K562 (cell line): ENCODE measurements at regions not wholly inside any gene's neighbourhood (a gene's known extent, or its start where the extent isn't known, plus 50 kb on each side); places are given as distances from the start of the nearest gene placed in this dataset.

Experiments used
- ATAC-seq: fragments of 200-7000 bp; cut with Tn5 transposase; 3 replicates; pipeline ENCODE4 v1.9.1; 2020; ENCODE audit warnings: moderate library complexity
- BruUV-seq: library from RNA; stranded (reverse); fragments of 400-500 nt; replicated peaks from 2 replicates; lab custom pipeline; 2021; lab: Mats Ljungman, UMichigan
- CTCF ChIA-PET: fragments of 300-600 bp; formaldehyde crosslinking; extraction: SDS; loops from one replicate; lab custom pipeline; 2021; ENCODE audit warnings: low intra/inter-chr PET ratio; lab: Yijun Ruan, JAX
- POLR2A ChIA-PET: fragments of 300-600, 350-650 bp; sonication (Branson Sonifier 250); formaldehyde crosslinking; extraction: SDS; loops from one replicate; lab custom pipeline; 2021; ENCODE audit warnings: antibody characterized with exemption, inconsistent platforms; lab: Yijun Ruan, JAX
- DNase-seq, 4 experiments: peaks; one replicate each; pipeline versions ENCODE4 v3.0.0 to v3.0.0-alpha.2; 2011 to 2018; ENCODE audit warnings: low spot score in 3 of 4, mixed read lengths in 3 of 4; ENCODE audit errors: extremely low read depth in 1 of 4
- FAIRE-seq: peaks from 2 replicates; lab custom pipeline; 2011; peaks lifted over from hg19 to GRCh38; lab: Jason Lieb, UNC
- H2AFZ ChIP-seq: 2 replicates; pipeline ENCODE4 v1.6.0; 2011; ENCODE audit warnings: low read depth, low read length, control low read depth, inconsistent platforms
- H3K27ac ChIP-seq: fragments of 200-600 bp; 3 replicates; pipeline ENCODE4 v1.8.0; 2011; ENCODE audit warnings: low read depth, mild to moderate bottlenecking, control low read depth, inconsistent platforms, low read length, moderate library complexity, mixed read lengths; ENCODE audit errors: extremely low read depth
- H3K27me3 ChIP-seq, 2 experiments: fragments of 300-600 bp in 1 of 2; 2 replicates in 1 of 2; 3 replicates in 1 of 2; pipeline versions ENCODE4 v1.6.0 to v1.8.0; 2011; ENCODE audit warnings: inconsistent platforms in 2 of 2, low read length in 2 of 2, mild to moderate bottlenecking in 1 of 2, mixed read lengths in 1 of 2, moderate library complexity in 1 of 2; ENCODE audit not compliant: control insufficient read depth in 2 of 2, insufficient read depth in 2 of 2
- H3K36me3 ChIP-seq: fragments of 300-600 bp; 3 replicates; pipeline ENCODE4 v1.8.0; 2011; ENCODE audit warnings: mild to moderate bottlenecking, low read length, inconsistent platforms; ENCODE audit not compliant: control insufficient read depth, insufficient read depth
- H3K4me1 ChIP-seq, 2 experiments: fragments of 200-600 bp in 1 of 2; replicated peaks in 1 of 2; 2 replicates in 1 of 2; 3 replicates in 1 of 2; pipeline versions ENCODE4 v1.5.1 to v1.8.0; 2011; ENCODE audit warnings: inconsistent platforms in 2 of 2, low read length in 2 of 2, mild to moderate bottlenecking in 1 of 2, mixed read lengths in 1 of 2, moderate library complexity in 1 of 2; ENCODE audit not compliant: control insufficient read depth in 2 of 2, insufficient read depth in 2 of 2
- H3K4me2 ChIP-seq: 2 replicates; pipeline ENCODE4 v1.6.1; 2011; ENCODE audit warnings: low read length, control low read depth, inconsistent platforms, mixed read lengths; ENCODE audit not compliant: insufficient read depth
- H3K4me3 ChIP-seq: fragments of 200-600 bp; sonication (generic), shearing (Covaris generic); 2 replicates; pipeline ENCODE4 v1.5.1; 2016; ENCODE audit warnings: control low read depth, inconsistent platforms
- H3K79me2 ChIP-seq: fragments of 200-600 bp; 3 replicates; pipeline ENCODE4 v1.8.0; 2011; ENCODE audit warnings: low read length, inconsistent platforms; ENCODE audit not compliant: control insufficient read depth, insufficient read depth
- H3K9ac ChIP-seq, 2 experiments: 2 replicates each; pipeline versions ENCODE4 v1.6.0 to v1.6.1; 2011; ENCODE audit warnings: low read depth in 2 of 2, low read length in 2 of 2, control low read depth in 1 of 2, inconsistent platforms in 1 of 2, mild to moderate bottlenecking in 1 of 2, mixed read lengths in 1 of 2; ENCODE audit not compliant: insufficient read depth in 1 of 2
- H3K9me1 ChIP-seq: one replicate; pipeline ENCODE4 v1.6.0; 2011; ENCODE audit warnings: inconsistent platforms, mild to moderate bottlenecking, low read length, moderate library complexity; ENCODE audit not compliant: control insufficient read depth, insufficient read depth
- H3K9me3 ChIP-seq: replicated peaks from 2 replicates; pipeline ENCODE4 v1.5.1; 2011; ENCODE audit warnings: low read depth, low read length, inconsistent platforms; ENCODE audit not compliant: control insufficient read depth, insufficient read depth
- H4K20me1 ChIP-seq: replicated peaks from 2 replicates; pipeline ENCODE4 v1.6.1; 2011; ENCODE audit warnings: low read length, inconsistent platforms, mixed read lengths; ENCODE audit not compliant: control insufficient read depth, insufficient read depth
- ARID2 ChIP-seq: fragments of 450-650 bp; IDR thresholded peaks from 2 replicates; pipeline ENCODE4 v1.6.1; 2017; ENCODE audit warnings: antibody characterized with exemption, mild to moderate bottlenecking
- CTCFL ChIP-seq: IDR thresholded peaks from 2 replicates; pipeline ENCODE4 v1.6.1; 2011; ENCODE audit warnings: borderline replicate concordance, low read depth, mild to moderate bottlenecking, moderate library complexity, low read length; ENCODE audit not compliant: insufficient read depth, poor library complexity, severe bottlenecking
- E2F3 ChIP-seq: fragments of 250-450 bp; sonication (Bioruptor Pico); IDR thresholded peaks from 2 replicates; pipeline ENCODE4 v1.4.0; 2020; ENCODE audit warnings: mild to moderate bottlenecking
- FOXK2 ChIP-seq, 2 experiments: fragments of 450-650 bp; IDR thresholded peaks in 1 of 2; conservative IDR thresholded peaks in 1 of 2; 2 replicates each; pipeline ENCODE4 v1.6.1; 2016; ENCODE audit warnings: low read depth in 2 of 2, mild to moderate bottlenecking in 1 of 2
- MIER1 ChIP-seq: fragments of 450-650 bp; IDR thresholded peaks from 2 replicates; pipeline ENCODE4 v1.6.1; 2016; ENCODE audit warnings: antibody characterized with exemption, mild to moderate bottlenecking, low read depth
- RBM17 ChIP-seq: fragments of 200-400 bp; formaldehyde crosslinking; IDR thresholded peaks from 2 replicates; pipeline ENCODE4 v1.6.1; 2017; ENCODE audit warnings: low read depth, mild to moderate bottlenecking, low read length, borderline replicate concordance
- RFX1 ChIP-seq: fragments of 450-650 bp; IDR thresholded peaks from 2 replicates; pipeline ENCODE4 v1.6.1; 2016; ENCODE audit warnings: mild to moderate bottlenecking, moderate library complexity
- TCF7 ChIP-seq: sonication (generic); IDR thresholded peaks from 2 replicates; pipeline ENCODE4 v1.6.1; 2016; ENCODE audit warnings: antibody characterized with exemption, borderline replicate concordance
- ZNF696 ChIP-seq: fragments of 250-450 bp; sonication (Bioruptor Pico); conservative IDR thresholded peaks from 2 replicates; pipeline ENCODE4 v1.4.0; 2020; ENCODE audit warnings: mild to moderate bottlenecking, moderate library complexity
- in situ Hi-C: fragments of 300-500 bp; cut with MboI; formaldehyde crosslinking; loops from 4 replicates; pipeline ENCODE4 v1.15.0; 2018; ENCODE audit warnings: inconsistent platforms, mixed read lengths
- intact Hi-C: fragments of 100-400 bp; cut with micrococcal nuclease; formaldehyde crosslinking; loops from 2 replicates; pipeline ENCODE4 v1.14.2; 2022
- TF ChIP-seq, protein P1 (sequence below): fragments of 450-650 bp; formaldehyde crosslinking; conservative IDR thresholded peaks from 2 replicates; pipeline ENCODE4 v1.4.0; 2022; ENCODE audit warnings: mild to moderate bottlenecking, missing genetic modification characterization
- TF ChIP-seq, protein P2 (sequence below): sonication (generic); formaldehyde crosslinking; IDR thresholded peaks from 2 replicates; pipeline ENCODE4 v1.8.0; 2022; ENCODE audit warnings: mild to moderate bottlenecking, missing genetic modification reagents
- TF ChIP-seq, protein P3 (sequence below), 2 experiments: fragments of 150-350 bp in 1 of 2; IDR thresholded peaks; 2 replicates each; pipeline ENCODE4 v1.6.1; 2012 to 2016; ENCODE audit warnings: low read depth in 2 of 2, low read length in 2 of 2, mild to moderate bottlenecking in 1 of 2, moderate library complexity in 1 of 2

GRCh38 chr5:125826214-125826613 lies 597.0 kb upstream of the GRAMD2B start:
- intact Hi-C loops (no loop called here), in situ Hi-C loops (no loop called here)
- Histone ChIP-seq H3K9me3 (no peaks in the 10 kb centered on the region), H3K4me1 (no peaks in the 10 kb centered on the region), H3K36me3 (no peaks in the 10 kb centered on the region), H3K4me3 (no peak overlapping the region), H2AFZ (no peak overlapping the region), H3K9me1 (no peaks in the 10 kb centered on the region), H3K27me3 (no peaks in the 10 kb centered on the region), H3K4me2 (no peak overlapping the region), H3K9ac (no peak overlapping the region), H3K27ac (no peak overlapping the region), H3K79me2 (no peaks in the 10 kb centered on the region), H4K20me1 (no peaks in the 10 kb centered on the region)
- no TSS peak for BruUV-seq
- FAIRE-seq (no peak), ATAC-seq (no peak), DNase-seq (no peak)
- POLR2A ChIA-PET: interaction anchor here (0.7 kb wide), 1 partner anchor 1308 kb away, joined by 3 read pairs; no protein-coding TSS in a partner anchor
- CTCF ChIA-PET: no interaction called here
- TF ChIP-seq TCF7: no peak
- TF ChIP-seq, protein P1, sequence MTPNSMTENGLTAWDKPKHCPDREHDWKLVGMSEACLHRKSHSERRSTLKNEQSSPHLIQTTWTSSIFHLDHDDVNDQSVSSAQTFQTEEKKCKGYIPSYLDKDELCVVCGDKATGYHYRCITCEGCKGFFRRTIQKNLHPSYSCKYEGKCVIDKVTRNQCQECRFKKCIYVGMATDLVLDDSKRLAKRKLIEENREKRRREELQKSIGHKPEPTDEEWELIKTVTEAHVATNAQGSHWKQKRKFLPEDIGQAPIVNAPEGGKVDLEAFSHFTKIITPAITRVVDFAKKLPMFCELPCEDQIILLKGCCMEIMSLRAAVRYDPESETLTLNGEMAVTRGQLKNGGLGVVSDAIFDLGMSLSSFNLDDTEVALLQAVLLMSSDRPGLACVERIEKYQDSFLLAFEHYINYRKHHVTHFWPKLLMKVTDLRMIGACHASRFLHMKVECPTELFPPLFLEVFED (CRISPR knock-in tag): no peak
- TF ChIP-seq FOXK2 (conservative IDR thresholded peaks at IDR 0.05 in 1 of 2, IDR thresholded peaks at IDR 0.05 in 1 of 2; ENCODE audit: low read depth in 2 of 2): no peak
- no peak for TF ChIP-seq RBM17
- no peak for TF ChIP-seq MIER1
- TF ChIP-seq ARID2: no peak
- no peak for TF ChIP-seq ZNF696 (CRISPR knock-in tag)
- TF ChIP-seq, protein P2, sequence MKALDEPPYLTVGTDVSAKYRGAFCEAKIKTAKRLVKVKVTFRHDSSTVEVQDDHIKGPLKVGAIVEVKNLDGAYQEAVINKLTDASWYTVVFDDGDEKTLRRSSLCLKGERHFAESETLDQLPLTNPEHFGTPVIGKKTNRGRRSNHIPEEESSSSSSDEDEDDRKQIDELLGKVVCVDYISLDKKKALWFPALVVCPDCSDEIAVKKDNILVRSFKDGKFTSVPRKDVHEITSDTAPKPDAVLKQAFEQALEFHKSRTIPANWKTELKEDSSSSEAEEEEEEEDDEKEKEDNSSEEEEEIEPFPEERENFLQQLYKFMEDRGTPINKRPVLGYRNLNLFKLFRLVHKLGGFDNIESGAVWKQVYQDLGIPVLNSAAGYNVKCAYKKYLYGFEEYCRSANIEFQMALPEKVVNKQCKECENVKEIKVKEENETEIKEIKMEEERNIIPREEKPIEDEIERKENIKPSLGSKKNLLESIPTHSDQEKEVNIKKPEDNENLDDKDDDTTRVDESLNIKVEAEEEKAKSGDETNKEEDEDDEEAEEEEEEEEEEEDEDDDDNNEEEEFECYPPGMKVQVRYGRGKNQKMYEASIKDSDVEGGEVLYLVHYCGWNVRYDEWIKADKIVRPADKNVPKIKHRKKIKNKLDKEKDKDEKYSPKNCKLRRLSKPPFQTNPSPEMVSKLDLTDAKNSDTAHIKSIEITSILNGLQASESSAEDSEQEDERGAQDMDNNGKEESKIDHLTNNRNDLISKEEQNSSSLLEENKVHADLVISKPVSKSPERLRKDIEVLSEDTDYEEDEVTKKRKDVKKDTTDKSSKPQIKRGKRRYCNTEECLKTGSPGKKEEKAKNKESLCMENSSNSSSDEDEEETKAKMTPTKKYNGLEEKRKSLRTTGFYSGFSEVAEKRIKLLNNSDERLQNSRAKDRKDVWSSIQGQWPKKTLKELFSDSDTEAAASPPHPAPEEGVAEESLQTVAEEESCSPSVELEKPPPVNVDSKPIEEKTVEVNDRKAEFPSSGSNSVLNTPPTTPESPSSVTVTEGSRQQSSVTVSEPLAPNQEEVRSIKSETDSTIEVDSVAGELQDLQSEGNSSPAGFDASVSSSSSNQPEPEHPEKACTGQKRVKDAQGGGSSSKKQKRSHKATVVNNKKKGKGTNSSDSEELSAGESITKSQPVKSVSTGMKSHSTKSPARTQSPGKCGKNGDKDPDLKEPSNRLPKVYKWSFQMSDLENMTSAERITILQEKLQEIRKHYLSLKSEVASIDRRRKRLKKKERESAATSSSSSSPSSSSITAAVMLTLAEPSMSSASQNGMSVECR (CRISPR knock-in tag): no peak
- TF ChIP-seq, protein P3, sequence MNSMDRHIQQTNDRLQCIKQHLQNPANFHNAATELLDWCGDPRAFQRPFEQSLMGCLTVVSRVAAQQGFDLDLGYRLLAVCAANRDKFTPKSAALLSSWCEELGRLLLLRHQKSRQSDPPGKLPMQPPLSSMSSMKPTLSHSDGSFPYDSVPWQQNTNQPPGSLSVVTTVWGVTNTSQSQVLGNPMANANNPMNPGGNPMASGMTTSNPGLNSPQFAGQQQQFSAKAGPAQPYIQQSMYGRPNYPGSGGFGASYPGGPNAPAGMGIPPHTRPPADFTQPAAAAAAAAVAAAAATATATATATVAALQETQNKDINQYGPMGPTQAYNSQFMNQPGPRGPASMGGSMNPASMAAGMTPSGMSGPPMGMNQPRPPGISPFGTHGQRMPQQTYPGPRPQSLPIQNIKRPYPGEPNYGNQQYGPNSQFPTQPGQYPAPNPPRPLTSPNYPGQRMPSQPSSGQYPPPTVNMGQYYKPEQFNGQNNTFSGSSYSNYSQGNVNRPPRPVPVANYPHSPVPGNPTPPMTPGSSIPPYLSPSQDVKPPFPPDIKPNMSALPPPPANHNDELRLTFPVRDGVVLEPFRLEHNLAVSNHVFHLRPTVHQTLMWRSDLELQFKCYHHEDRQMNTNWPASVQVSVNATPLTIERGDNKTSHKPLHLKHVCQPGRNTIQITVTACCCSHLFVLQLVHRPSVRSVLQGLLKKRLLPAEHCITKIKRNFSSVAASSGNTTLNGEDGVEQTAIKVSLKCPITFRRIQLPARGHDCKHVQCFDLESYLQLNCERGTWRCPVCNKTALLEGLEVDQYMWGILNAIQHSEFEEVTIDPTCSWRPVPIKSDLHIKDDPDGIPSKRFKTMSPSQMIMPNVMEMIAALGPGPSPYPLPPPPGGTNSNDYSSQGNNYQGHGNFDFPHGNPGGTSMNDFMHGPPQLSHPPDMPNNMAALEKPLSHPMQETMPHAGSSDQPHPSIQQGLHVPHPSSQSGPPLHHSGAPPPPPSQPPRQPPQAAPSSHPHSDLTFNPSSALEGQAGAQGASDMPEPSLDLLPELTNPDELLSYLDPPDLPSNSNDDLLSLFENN (IDR thresholded peaks at IDR 0.05; ENCODE audit: low read depth in 2 of 2, low read length in 2 of 2): no peak
- TF ChIP-seq RFX1: no peak
- no peak for TF ChIP-seq CTCFL
- TF ChIP-seq E2F3 (CRISPR knock-in tag): no peak
